Loucy (cell line): ENCODE measurements at regions not wholly inside any gene's neighbourhood (a gene's known extent, or its start where the extent isn't known, plus 50 kb on each side); places are given as distances from the start of the nearest gene placed in this dataset.

Experiments used
- H2AFZ ChIP-seq: fragments of 200-600 bp; sonication (generic); 2 replicates; pipeline ENCODE4 v1.6.0; 2016; ENCODE audit warnings: antibody characterized with exemption, mild to moderate bottlenecking, low read length, moderate library complexity
- H3F3A ChIP-seq: fragments of 200-600 bp; 2 replicates; pipeline ENCODE4 v1.6.0; 2016; ENCODE audit warnings: antibody characterized with exemption, low read depth, mild to moderate bottlenecking
- H3K27me3 ChIP-seq: fragments of 200-600 bp; sonication (generic); 2 replicates; pipeline ENCODE4 v1.6.1; 2014; ENCODE audit warnings: low read length, mild to moderate bottlenecking; ENCODE audit not compliant: insufficient read depth, poor library complexity, severe bottlenecking
- H3K36me3 ChIP-seq: fragments of 200-600 bp; sonication (generic); 2 replicates; pipeline ENCODE4 v1.6.1; 2016; ENCODE audit warnings: low read length; ENCODE audit not compliant: insufficient read depth
- H3K4me1 ChIP-seq: fragments of 200-600 bp; sonication (generic); 2 replicates; pipeline ENCODE4 v1.5.1; 2014; ENCODE audit warnings: low read length, mild to moderate bottlenecking; ENCODE audit not compliant: insufficient read depth, poor library complexity, severe bottlenecking
- H3K4me2 ChIP-seq: fragments of 200-600 bp; sonication (generic); 2 replicates; pipeline ENCODE4 v1.6.0; 2014; ENCODE audit warnings: antibody characterized with exemption, low read length, low read depth, mild to moderate bottlenecking; ENCODE audit not compliant: poor library complexity, severe bottlenecking
- H3K4me3 ChIP-seq: fragments of 200-600 bp; sonication (generic); 2 replicates; pipeline ENCODE4 v1.5.1; 2014; ENCODE audit warnings: low read length, mild to moderate bottlenecking, mixed read lengths; ENCODE audit not compliant: poor library complexity, severe bottlenecking
- H3K79me2 ChIP-seq: fragments of 200-600 bp; sonication (generic); 2 replicates; pipeline ENCODE4 v1.6.1; 2014; ENCODE audit warnings: low read length; ENCODE audit not compliant: insufficient read depth
- H3K9ac ChIP-seq: fragments of 200-600 bp; sonication (generic); 2 replicates; pipeline ENCODE4 v1.6.0; 2014; ENCODE audit warnings: mild to moderate bottlenecking, low read depth, low read length, moderate library complexity; ENCODE audit not compliant: poor library complexity, severe bottlenecking
- H3K9me2 ChIP-seq: fragments of 200-600 bp; sonication (generic); replicated peaks from 2 replicates; pipeline ENCODE4 v1.6.1; 2016; ENCODE audit warnings: low read depth, low read length, mixed read lengths
- H3K9me3 ChIP-seq: fragments of 200-600 bp; sonication (generic); 2 replicates; pipeline ENCODE4 v1.6.1; 2014; ENCODE audit warnings: mild to moderate bottlenecking, antibody characterized with exemption, low read length, low read depth; ENCODE audit not compliant: insufficient read depth
- H4K20me1 ChIP-seq: fragments of 200-600 bp; sonication (generic); 2 replicates; pipeline ENCODE4 v1.6.0; 2014; ENCODE audit warnings: antibody characterized with exemption, low read length, mild to moderate bottlenecking; ENCODE audit not compliant: insufficient read depth, poor library complexity, severe bottlenecking
- CTCF ChIP-seq: fragments of 200-600 bp; sonication (generic); conservative IDR thresholded peaks from 2 replicates; pipeline ENCODE4 v1.5.1; 2014; ENCODE audit warnings: mild to moderate bottlenecking, antibody characterized with exemption, low read length
- EZH2phosphoT487 ChIP-seq: fragments of 200-600 bp; IDR thresholded peaks from 2 replicates; pipeline ENCODE4 v1.6.1; 2018; ENCODE audit warnings: antibody characterized with exemption, mild to moderate bottlenecking, moderate library complexity, borderline replicate concordance

- Histone ChIP-seq H3K36me3 (no peaks in the 10 kb centered on the region), H3K4me3 (no peak overlapping the region), H3K79me2 (no peaks in the 10 kb centered on the region), H3K9me3 (0 out of 2 replicates have a peak, but pooled peaks cover 4% of the 10 kb centered on the region), H2AFZ (no peak overlapping the region), H3K4me1 (no peaks in the 10 kb centered on the region), H4K20me1 (no peaks in the 10 kb centered on the region), H3K9ac (no peak overlapping the region), H3K4me2 (no peak overlapping the region), H3K27me3 (no peaks in the 10 kb centered on the region), H3K9me2 (no peaks in the 10 kb centered on the region), H3F3A (no peaks in the 10 kb centered on the region)
- TF ChIP-seq CTCF (no peak), EZH2phosphoT487 (no peak)
These were observed 390.9 kb upstream of the ADAMTS9 start for GRCh38 chr3:65078748-65079147.

- no peaks in the 10 kb centered on the region for H3K9me2 ChIP-seq
- H3K9ac ChIP-seq: no peak overlapping the region
- H3F3A ChIP-seq: no peaks in the 10 kb centered on the region
- TF ChIP-seq EZH2phosphoT487 (no peak), CTCF (no peak)
- H2AFZ ChIP-seq: no peak overlapping the region
- no peaks in the 10 kb centered on the region for H4K20me1 ChIP-seq
- 0 out of 2 replicates have a peak, but pooled peaks cover 4% of the 10 kb centered on the region for H3K9me3 ChIP-seq
- H3K4me2 ChIP-seq: no peak overlapping the region
- H3K27me3 ChIP-seq: no peaks in the 10 kb centered on the region
- no peaks in the 10 kb centered on the region for H3K4me1 ChIP-seq
- H3K79me2 ChIP-seq: no peaks in the 10 kb centered on the region
- no peaks in the 10 kb centered on the region for H3K36me3 ChIP-seq
- no peak overlapping the region for H3K4me3 ChIP-seq
These were observed 389.3 kb upstream of the ADAMTS9 start for GRCh38 chr3:65077124-65077523.

- no peak for TF ChIP-seq CTCF
- TF ChIP-seq EZH2phosphoT487: no peak
- H3K9me3 ChIP-seq: no peaks in the 10 kb centered on the region; the same call in 1 of the 2 replicates
- no peaks in the 10 kb centered on the region for H4K20me1 ChIP-seq
- H2AFZ ChIP-seq: no peak overlapping the region
- H3K27me3 ChIP-seq: no peaks in the 10 kb centered on the region
- H3K79me2 ChIP-seq: no peaks in the 10 kb centered on the region
- no peak overlapping the region for H3K4me2 ChIP-seq
- no peak overlapping the region for H3K9ac ChIP-seq
- no peaks in the 10 kb centered on the region for H3K36me3 ChIP-seq
- no peaks in the 10 kb centered on the region for H3K4me1 ChIP-seq
- H3K9me2 ChIP-seq: no peaks in the 10 kb centered on the region
- H3K4me3 ChIP-seq: no peak overlapping the region
- H3F3A ChIP-seq: no peaks in the 10 kb centered on the region
These were observed 383.2 kb upstream of the ADAMTS9 start for GRCh38 chr3:65070968-65071367.
